ENCODE measurements at regions not wholly inside any gene's neighbourhood (a gene's known extent, or its start where the extent isn't known, plus 50 kb on each side); places are given as distances from the start of the nearest gene placed in this dataset.

GRCh38 chr5:172506251-172506650 lies 51.9 kb upstream of the SH3PXD2B start:
- Histone ChIP-seq H3K27me3 (ENCODE audit: control insufficient read depth in 1 of 2, insufficient read depth in 2 of 2, low read length in 2 of 2) (no peaks in the 10 kb centered on the region), H3K4me1 (ENCODE audit: control insufficient read depth, insufficient read depth, low read length) (peaks cover 6% of the 10 kb centered on the region), H3K36me3 (ENCODE audit: control insufficient read depth in 2 of 2, insufficient read depth in 2 of 2, low read length in 2 of 2) (no peaks in the 10 kb centered on the region), H3K4me3 (ENCODE audit: low read length in 2 of 2) (no peak overlapping the region), H3K27ac (ENCODE audit: low read length) (no peak overlapping the region), H3K9ac (ENCODE audit: low read length in 2 of 2) (no peak overlapping the region), H3K9me3 (ENCODE audit: control insufficient read depth in 2 of 2, low read length in 2 of 2) (no peaks in the 10 kb centered on the region)

GRCh38 chr5:172505845-172506244 lies 51.5 kb upstream of the SH3PXD2B start:
- no peak overlapping the region for H3K9ac ChIP-seq (ENCODE audit: low read length in 2 of 2)
- H3K27ac ChIP-seq (ENCODE audit: low read length): no peak overlapping the region
- no peak overlapping the region for H3K4me3 ChIP-seq (ENCODE audit: low read length in 2 of 2)
- H3K27me3 ChIP-seq (ENCODE audit: control insufficient read depth in 1 of 2, insufficient read depth in 2 of 2, low read length in 2 of 2): no peaks in the 10 kb centered on the region
- H3K4me1 ChIP-seq (ENCODE audit: control insufficient read depth, insufficient read depth, low read length): peaks cover 6% of the 10 kb centered on the region
- H3K36me3 ChIP-seq (ENCODE audit: control insufficient read depth in 2 of 2, insufficient read depth in 2 of 2, low read length in 2 of 2): no peaks in the 10 kb centered on the region
- H3K9me3 ChIP-seq (ENCODE audit: control insufficient read depth in 2 of 2, low read length in 2 of 2): no peaks in the 10 kb centered on the region

DNA sequence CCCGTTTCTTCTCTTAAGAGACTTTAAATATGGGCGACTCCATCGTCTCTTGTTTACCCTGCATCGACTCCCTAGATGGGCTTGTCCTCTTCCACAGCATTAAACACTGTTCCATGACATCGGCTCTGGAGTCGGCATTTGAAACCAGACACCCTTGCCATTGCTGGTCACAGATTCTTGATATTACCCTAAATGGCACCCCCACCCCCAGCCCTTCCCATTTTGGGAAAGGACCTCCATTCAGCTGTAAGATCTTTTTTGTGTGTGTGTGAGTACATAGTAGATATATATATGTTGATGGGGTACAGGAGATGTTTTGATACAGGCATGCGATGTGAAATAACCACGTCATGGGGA lies 51.1 kb upstream of the SH3PXD2B start:
- Histone ChIP-seq H3K36me3 (ENCODE audit: control insufficient read depth in 2 of 2, insufficient read depth in 2 of 2, low read length in 2 of 2) (no peaks in the 10 kb centered on the region), H3K27ac (ENCODE audit: low read length) (peak overlapping the region; percentile 49), H3K27me3 (ENCODE audit: control insufficient read depth in 1 of 2, insufficient read depth in 2 of 2, low read length in 2 of 2) (no peaks in the 10 kb centered on the region), H3K4me1 (ENCODE audit: control insufficient read depth, insufficient read depth, low read length) (peaks cover 6% of the 10 kb centered on the region), H3K4me3 (ENCODE audit: low read length in 2 of 2) (no peak overlapping the region), H3K9ac (ENCODE audit: low read length in 2 of 2) (no peak overlapping the region), H3K9me3 (ENCODE audit: control insufficient read depth in 2 of 2, low read length in 2 of 2) (no peaks in the 10 kb centered on the region)

- Histone ChIP-seq H3K27me3 (ENCODE audit: control insufficient read depth in 1 of 2, insufficient read depth in 2 of 2, low read length in 2 of 2) (no peaks in the 10 kb centered on the region), H3K36me3 (ENCODE audit: control insufficient read depth in 2 of 2, insufficient read depth in 2 of 2, low read length in 2 of 2) (no peaks in the 10 kb centered on the region), H3K4me1 (ENCODE audit: control insufficient read depth, insufficient read depth, low read length) (peaks cover 6% of the 10 kb centered on the region), H3K4me3 (ENCODE audit: low read length in 2 of 2) (no peak overlapping the region), H3K9me3 (ENCODE audit: control insufficient read depth in 2 of 2, low read length in 2 of 2) (no peaks in the 10 kb centered on the region), H3K9ac (ENCODE audit: low read length in 2 of 2) (no peak overlapping the region), H3K27ac (ENCODE audit: low read length) (peak overlapping the region; percentile 49)
Measured at GRCh38 chr5:172504701-172505402, 50.5 kb upstream of the SH3PXD2B start.

DNA sequence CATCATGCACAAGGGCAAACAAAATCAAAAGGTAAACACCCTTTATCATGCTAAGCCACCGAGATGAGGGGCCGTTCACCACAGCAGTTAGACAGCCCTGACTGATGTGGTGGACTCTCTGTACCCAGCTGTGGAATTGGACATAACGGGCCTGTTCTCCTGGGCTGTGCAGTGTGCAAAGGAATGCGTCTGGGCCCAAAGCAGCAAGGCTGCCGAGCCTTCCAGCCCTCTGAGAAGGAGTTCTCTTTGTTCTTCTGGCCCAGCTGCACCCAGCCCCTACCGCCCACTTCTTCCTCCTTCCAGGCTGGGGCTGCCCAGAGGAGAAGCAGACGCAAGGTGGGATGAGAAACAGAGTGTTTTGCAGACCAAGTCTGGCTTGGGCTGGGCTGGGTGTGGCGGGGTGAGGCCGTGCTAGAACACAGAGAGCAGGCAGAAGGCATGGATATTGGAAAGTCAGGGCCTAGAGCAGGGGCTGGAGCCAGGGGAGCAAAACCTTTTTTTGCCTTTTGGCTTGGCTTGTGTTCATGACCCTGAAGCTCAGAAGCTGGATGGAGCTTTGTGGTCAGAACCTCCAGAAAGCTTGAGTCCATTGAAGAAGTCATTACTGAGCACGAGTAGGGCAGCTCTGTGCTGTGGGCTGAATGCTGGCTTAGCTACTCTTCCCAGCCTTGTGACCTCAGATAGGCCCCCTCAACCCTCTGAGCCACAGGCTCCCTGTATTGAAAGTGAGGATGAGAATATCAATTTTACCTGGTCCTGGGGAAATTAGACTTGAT lies 49.8 kb upstream of the SH3PXD2B start:
- Histone ChIP-seq H3K4me3 (ENCODE audit: low read length in 2 of 2) (no peak overlapping the region), H3K27me3 (ENCODE audit: control insufficient read depth in 1 of 2, insufficient read depth in 2 of 2, low read length in 2 of 2) (no peaks in the 10 kb centered on the region), H3K36me3 (ENCODE audit: control insufficient read depth in 2 of 2, insufficient read depth in 2 of 2, low read length in 2 of 2) (no peaks in the 10 kb centered on the region), H3K4me1 (ENCODE audit: control insufficient read depth, insufficient read depth, low read length) (peaks cover 6% of the 10 kb centered on the region), H3K9me3 (ENCODE audit: control insufficient read depth in 2 of 2, low read length in 2 of 2) (no peaks in the 10 kb centered on the region), H3K27ac (ENCODE audit: low read length) (peak overlapping the region; percentile 49), H3K9ac (ENCODE audit: low read length in 2 of 2) (no peak overlapping the region)
